ENCODE measurements at regions not wholly inside any gene's neighbourhood (a gene's known extent, or its start where the extent isn't known, plus 50 kb on each side); places are given as distances from the start of the nearest gene placed in this dataset.
"Not testable (repeated sequence)": the region's sequence is repeated elsewhere in the genome, so short reads cannot be mapped to it uniquely, and the experiment has no call there.

DNA sequence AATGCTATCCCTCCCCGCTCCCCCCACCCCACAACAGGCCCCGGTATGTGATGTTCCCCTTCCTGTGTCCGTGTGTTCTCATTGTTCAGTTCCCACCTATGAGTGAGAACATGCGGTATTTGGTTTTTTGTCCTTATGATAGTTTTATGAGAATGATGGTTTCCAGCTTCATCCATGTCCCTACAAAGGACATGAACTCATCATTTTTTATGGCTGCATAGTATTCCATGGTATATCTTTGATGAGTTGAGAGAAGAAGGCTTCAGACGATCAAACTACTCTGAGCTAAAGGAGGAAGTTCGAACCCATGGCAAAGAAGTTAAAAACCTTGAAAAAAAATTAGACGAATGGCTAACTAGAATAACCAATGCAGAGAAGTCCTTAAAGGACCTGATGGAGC is 116.2 kb downstream of the SYF2 start:
- not testable (repeated sequence) for TF ChIP-seq CTCF (IDR thresholded peaks at IDR 0.05; ENCODE audit: low read depth, low read length); POLR2A (IDR thresholded peaks at IDR 0.05; ENCODE audit: extremely low read depth, insufficient read length); MAX (IDR thresholded peaks at IDR 0.05; ENCODE audit: low read depth, low read length); MYC (IDR thresholded peaks at IDR 0.05; ENCODE audit: low read depth, low read length)

Measured in NB4 (cell line).